Endometrium (tissue), 2 donors: ENCODE measurements at regions not wholly inside any gene's neighbourhood (a gene's known extent, or its start where the extent isn't known, plus 50 kb on each side); places are given as distances from the start of the nearest gene placed in this dataset.

Experiments used
- FAIRE-seq: peaks from 2 replicates; lab custom pipeline; 2012; peaks lifted over from hg19 to GRCh38; lab: Jason Lieb, UNC
- donor health status: control.
- donor health status: control.

DNA sequence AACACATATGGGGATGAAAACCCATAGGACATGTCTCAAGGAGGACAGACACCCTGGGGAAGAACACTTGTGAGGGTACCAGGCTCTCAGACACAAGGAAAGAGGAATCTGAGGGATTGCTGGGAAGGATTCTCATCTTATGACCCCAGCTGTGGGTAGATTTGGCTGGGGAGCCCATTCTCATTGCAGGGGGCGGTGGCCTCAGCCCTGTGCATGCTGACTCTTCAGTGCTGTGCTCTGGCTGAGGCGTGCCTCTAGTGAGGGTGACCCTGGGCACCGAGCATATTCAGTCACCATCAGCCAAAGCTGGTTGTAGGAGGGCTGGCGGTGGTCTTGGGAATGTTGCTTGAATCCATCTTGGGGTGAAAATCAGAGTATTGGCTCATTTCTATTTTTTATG lies 140.7 kb downstream of the TM9SF2 start:
- FAIRE-seq, result no peak

- FAIRE-seq, result no peak
Measured at GRCh38 chr13:99640260-99640659, 139.0 kb downstream of the TM9SF2 start.

GRCh38 chr13:99639126-99639525 lies 137.9 kb downstream of the TM9SF2 start:
- no peak for FAIRE-seq

DNA sequence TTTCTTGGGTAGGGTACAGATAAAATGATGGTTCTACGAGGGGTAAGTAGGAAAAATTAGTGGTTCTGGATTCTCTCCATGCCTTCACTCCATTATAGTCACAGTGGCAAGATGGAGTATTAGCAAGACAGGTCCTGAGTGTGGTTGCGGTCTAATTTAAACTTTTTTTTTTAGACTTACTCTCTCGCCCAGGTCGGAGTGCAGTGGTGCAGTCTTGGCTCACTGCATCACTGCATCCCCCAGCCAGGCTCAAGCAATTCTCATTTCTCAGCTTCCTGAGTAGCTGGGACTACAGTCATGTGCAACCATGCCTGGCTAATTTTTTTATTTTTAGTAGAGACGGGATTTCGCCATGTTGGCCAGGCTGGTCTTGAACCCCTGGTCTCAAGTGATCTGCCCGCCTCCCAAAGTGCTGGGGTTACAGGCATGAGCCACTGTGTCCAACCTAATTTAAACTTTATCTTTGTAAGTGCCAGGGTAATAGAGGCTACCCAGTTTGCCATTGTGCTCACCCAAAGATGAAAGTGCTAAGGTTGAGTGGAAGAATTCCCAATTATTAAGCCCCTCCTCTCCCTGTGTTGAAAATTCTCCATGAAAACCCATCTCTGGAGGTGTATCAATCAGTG lies 135.6 kb downstream of the TM9SF2 start:
- FAIRE-seq, result no peak

DNA sequence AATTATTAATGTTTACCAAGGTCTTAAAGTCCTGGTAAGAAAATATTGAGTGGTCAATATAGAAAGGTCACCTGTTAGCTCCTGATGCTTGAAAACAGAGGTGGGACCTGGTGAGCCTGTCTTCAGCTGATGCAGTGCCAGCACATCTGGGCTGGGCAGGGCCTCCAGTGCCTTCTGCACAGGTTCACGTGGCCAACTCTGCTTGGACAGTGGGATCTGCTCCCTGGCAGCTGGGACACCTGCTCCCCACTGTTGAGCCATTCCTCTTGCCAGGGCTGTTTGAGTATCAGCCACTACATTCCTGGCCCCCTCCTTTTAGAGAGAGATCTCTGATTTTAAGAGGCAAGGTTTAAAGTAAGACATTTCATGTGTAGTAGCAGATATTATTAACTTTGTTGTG lies 135.0 kb downstream of the TM9SF2 start:
- FAIRE-seq, result no peak

DNA sequence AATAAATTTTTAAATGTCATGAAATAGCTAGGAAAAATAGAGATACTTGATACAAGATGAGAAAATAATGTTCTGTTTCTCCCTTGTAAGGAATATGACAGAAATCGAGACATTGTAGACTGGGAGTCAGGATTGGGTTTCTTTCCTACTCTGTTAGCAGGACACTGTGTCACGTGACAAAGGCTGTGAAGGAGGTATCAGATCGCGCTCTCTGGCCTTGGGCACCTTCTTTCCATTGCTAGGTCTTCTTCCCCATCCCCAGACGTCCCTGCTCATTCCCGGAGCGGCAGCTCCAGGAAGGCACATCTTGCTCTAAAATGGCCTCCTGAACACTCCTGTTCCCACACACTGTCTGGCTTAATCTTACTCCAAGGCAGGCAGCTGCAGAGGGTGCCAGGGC lies 133.4 kb downstream of the TM9SF2 start:
- FAIRE-seq, result no peak

GRCh38 chr13:99630269-99630898 lies 129.1 kb downstream of the TM9SF2 start:
- FAIRE-seq, result no peak

GRCh38 chr13:99629641-99630040 lies 128.4 kb downstream of the TM9SF2 start:
- no peak for FAIRE-seq

DNA sequence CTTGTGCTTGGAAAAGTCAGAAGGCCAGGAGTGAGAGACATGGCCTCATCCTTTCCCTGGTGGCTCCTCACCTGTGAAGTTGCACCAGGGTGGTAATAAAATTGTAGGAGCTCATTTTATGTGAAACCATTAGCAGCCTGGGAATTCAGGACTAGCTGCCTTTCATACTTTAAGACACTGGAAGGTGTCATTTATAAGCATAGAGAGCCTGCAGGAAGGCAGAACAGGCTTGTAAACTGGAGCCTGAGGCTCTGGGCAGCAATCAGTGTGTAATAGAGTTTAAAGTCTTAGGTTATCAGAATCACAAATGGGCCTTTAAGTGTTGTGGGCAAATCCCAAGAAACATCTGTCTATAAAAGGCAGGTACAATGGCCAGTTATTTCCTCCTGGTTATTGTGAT lies 127.2 kb downstream of the TM9SF2 start:
- FAIRE-seq, result no peak

GRCh38 chr13:99626461-99627082 lies 125.3 kb downstream of the TM9SF2 start:
- no peak for FAIRE-seq

- FAIRE-seq, result no peak
Measured at GRCh38 chr13:99624936-99625540, 123.8 kb downstream of the TM9SF2 start.

- FAIRE-seq, result no peak
Measured at GRCh38 chr13:99620806-99621205, 119.5 kb downstream of the TM9SF2 start.

GRCh38 chr13:99619207-99619606 lies 117.9 kb downstream of the TM9SF2 start:
- no peak for FAIRE-seq

- FAIRE-seq, result peak; percentile 35
Measured at GRCh38 chr13:99617474-99618255, 116.4 kb downstream of the TM9SF2 start.

DNA sequence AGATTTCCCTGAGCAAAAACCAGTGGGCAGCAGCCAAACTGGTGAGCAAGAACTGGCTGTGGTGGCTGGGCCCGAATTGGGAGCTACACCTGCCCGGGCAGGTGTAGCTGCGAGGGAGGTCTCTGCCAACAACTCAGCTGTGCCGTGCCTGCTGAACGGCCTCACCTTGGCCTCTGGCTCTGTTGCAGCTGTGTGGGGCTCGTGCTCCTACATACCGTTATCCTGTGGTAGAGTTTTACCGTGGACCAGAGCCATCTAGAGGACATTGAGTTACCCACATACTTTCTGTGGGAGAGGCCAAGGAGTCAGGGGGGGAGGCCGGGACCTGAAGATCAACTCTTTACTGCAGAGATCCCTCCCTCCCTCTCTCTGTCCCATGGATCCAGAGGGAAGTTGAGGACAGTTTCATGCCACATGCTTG lies 113.2 kb downstream of the TM9SF2 start:
- FAIRE-seq, result no peak
